Stimulated activated naive CD4-positive, alpha-beta T cell treated with Interleukin-2 at 50 U/mL for 16 hours (primary cell): ENCODE measurements at regions not wholly inside any gene's neighbourhood (a gene's known extent, or its start where the extent isn't known, plus 50 kb on each side); places are given as distances from the start of the nearest gene placed in this dataset.

Source experiments
- DNase-seq: peaks from one replicate; lab custom pipeline; 2025; lab: John Stamatoyannopoulos, UW

DNA sequence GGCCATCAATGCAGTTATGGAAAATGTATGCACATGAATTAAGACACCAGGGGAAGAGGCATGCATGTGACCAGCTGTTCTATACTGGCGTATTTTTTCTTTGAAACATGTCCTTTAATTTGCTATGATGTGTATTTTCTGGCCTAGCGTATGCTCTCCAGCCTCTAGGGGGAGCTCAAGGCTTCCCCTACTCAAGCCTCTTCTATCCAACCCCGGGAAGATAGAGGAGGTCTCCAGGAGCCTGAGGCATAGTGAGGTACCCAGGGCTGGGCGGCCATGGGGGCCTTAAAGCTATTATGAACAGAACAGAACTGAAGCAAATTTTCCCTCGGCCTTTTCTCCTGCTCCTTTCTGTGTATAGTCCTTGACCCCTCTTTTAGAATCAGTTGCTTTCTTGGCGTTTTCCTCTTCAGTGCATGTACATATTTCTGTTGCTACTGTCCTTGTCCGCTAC is 528.9 kb downstream of the MAFB start:
- no peak for DNase-seq

DNA sequence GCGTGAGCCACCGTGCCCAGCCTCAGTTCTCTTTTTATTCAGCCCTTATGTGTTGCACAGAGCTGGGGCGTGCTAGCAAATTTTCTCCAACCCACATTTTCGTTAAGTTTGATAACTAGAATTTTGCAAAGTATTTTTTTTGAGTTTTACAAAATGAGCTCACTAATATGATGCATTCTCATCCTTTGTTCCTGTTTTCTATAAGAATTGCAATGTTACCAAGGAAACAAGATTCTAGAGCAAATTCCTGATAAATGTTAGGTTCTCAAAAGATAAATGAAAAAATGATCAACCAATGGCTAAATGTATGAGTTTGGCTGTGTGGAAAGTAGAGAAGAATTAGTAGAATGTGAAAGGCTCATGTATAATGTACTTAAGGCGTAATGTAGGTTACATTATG is 529.8 kb downstream of the MAFB start:
- DNase-seq: no peak

GRCh38 chr20:40156600-40157317 is 532.3 kb downstream of the MAFB start:
- no peak for DNase-seq

- no peak for DNase-seq
Measured at GRCh38 chr20:40154514-40154913, 534.5 kb downstream of the MAFB start.

DNA sequence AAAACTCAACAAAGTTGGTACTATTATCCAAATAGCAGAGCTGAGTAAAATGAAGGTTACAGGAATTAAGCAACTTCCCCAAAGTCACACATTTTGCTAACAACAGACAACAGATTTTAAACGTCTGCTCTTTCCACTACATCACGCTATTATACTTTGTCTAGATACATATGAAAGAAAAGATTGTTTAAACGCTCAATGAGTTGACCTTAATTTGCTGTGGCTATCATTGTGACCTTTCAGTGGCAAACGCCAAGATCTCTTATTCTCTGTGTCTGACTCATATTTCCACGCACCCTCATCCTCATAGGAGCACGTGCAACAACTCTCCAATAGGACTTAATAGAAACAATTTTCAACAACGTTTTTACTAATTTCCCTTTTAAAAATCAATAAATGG is 540.1 kb downstream of the MAFB start:
- DNase-seq: no peak

GRCh38 chr20:40146071-40146470 is 543.0 kb downstream of the MAFB start:
- no peak for DNase-seq

GRCh38 chr20:40144581-40144980 is 544.5 kb downstream of the MAFB start:
- no peak for DNase-seq

DNA sequence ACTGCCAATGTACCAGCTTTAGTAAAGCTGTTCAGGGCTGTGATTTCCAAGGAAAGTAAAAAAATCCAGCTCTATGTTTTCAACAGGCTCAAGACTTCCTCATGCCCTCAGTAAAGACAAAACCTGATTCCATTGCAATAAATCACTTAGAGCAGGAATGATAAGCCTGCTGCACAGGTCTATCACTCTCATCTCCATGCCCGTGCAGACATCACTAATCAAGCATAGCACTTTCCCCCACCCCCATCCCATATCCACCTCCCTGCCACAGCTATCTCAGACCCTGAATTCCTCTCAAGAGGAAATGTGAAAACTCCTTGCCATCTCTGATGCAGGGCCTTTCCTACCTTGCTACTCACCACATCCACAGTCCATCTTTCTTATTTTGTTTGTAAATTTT is 554.9 kb downstream of the MAFB start:
- DNase-seq: no peak

GRCh38 chr20:40120827-40121226 is 568.2 kb downstream of the MAFB start:
- no peak for DNase-seq

DNA sequence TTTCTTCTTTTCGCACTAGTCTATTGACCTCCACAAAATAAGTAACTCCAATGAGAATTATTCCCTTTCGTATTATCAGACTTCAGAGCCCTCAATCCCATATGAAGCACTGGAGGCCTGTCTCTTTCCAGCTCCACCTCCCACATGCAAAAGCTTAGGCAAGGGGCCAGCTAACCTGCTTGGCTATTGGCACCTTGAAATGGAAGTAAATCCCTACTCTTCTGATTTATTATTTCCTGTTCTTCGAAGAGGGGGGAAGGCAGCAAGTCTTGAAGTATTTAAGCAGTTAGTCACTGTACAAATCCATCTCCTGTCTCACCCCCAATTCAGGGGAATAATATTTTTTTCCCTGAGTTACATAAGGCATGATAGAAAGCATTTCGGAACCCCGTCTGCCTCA is 577.8 kb downstream of the MAFB start:
- DNase-seq: no peak

- no peak for DNase-seq
Measured at GRCh38 chr20:40110311-40110831, 578.7 kb downstream of the MAFB start.

GRCh38 chr20:40109136-40109535 is 579.9 kb downstream of the MAFB start:
- no peak for DNase-seq

- DNase-seq: no peak
Measured at GRCh38 chr20:40108321-40108720, 580.7 kb downstream of the MAFB start.

DNA sequence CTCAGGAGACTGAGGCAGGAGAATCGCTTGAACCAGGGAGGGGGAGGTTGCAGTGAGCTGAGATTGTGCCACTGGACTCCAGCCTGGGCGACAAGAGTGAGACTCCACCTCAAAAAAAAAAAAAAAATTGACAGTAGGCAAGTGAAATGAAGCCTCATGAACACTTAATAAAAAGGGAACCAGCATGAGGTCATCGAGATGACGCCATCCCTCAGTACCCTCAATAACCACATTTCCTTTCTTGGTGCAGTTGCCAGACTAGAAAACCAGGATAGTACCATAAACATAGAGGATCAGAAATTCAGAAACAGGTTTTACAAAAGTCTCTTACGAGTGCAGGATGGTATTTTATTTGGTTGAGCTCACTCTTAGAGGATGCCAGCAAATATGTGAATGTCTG is 584.1 kb downstream of the MAFB start:
- no peak for DNase-seq

DNA sequence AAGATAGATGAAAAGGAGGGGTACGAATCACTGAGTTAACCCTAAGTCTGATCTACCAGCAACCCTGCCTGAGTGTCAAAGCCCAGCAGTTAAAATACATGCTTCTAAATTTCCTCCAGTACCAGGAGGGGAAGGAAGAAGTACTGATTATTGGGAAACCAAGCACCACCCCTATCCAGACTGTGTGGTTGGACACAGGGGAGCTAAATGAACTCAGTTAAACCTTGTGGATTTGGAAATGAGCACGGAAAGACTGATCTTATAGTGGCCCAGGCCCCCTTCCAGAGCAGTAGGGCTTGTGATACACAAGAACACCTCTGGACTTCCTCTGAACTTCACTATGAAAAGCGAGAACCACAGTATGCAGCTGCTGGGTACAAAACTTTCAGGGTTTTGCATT is 585.6 kb downstream of the MAFB start:
- DNase-seq: no peak

GRCh38 chr20:40101560-40101959 is 587.5 kb downstream of the MAFB start:
- no peak for DNase-seq

- DNase-seq: no peak
Measured at GRCh38 chr20:40100261-40100660, 588.8 kb downstream of the MAFB start.

DNA sequence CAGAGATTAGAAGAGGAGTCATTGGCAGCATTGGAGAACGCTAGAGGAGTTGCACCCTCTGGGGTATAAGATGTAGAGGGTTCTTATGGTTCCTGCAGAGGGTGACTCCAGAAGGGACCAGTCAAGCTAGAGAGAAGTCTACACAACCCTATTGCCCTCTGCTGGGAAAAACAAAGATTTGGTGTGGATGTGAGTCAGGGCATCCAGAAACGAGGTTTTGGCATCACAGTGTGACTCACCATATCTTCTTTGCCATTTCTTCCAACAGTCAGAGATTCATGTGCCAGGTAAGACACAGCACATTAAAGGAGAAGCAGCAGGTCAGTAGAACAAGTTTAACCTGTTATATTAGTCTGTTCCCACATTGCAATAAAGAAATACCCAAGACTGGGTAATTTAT is 598.8 kb downstream of the MAFB start:
- DNase-seq: no peak

- DNase-seq: no peak
Measured at GRCh38 chr20:40087496-40087895, 601.5 kb downstream of the MAFB start.

- no peak for DNase-seq
Measured at GRCh38 chr20:40085513-40085912, 603.5 kb downstream of the MAFB start.

DNA sequence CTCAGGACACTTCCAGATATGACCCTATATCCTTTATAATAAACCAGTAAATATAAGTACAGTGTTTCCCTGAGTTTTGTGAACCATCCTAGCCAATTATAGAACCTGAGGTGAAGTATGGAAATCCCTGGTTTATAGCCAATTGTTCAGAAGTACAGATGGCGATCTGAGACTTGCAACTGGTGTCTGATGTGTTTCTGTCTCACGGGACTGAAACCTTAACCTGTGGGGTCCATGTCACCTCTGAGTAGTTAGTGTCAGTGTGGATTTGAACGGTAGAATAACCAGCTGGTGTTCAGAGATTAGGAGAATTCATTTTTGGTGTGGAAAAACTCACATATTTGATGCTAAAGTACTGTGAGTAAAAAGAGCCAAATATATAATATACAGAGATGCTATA is 606.6 kb downstream of the MAFB start:
- no peak for DNase-seq

DNA sequence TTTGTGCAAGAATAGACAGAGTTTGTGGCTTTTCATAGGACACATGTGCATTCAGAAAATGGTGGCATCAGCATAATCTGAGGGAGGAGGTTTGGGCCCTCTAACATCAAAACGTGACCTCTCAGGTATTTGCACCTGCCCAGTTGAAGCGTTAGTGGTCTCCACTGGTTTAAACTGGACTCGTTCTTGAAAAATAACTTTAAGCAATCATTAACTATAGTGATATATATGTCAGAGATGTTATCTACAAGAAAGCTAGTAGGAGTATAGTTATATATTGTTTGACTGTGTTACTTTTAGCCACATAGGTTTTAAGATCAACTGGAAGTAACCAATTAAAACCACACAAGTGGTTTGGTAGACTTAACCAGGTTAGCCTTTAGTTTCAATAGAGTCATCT is 607.4 kb downstream of the MAFB start:
- no peak for DNase-seq

DNA sequence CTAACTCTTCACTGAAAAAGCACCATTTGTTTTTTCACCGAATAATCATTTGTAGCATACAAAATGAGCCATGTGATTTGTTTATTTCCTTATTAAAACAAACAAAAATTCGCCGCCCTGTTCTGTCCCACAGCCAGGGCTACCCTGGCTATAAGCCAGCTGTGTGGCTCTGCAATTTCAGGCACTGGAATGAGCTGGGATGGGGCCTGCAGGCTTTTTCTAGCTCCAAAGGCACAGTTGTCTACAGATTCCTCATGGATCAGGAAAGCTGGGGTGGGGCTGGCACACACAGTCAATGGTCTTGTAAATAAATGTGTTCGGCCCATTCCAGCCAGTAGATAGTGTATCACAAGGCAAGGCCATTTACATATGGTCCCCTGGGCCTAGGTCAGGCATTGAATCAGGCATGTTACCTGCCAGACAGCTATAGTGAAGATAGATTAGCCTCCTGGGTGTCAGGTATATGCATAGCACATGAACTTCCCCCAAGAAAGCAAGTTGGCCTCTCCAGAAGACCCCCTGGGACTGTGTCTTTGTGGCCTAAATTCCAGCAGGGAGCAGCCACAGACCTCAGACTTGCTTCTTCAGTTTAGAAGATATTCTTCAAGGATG is 608.9 kb downstream of the MAFB start:
- no peak for DNase-seq
